GM19193 (cell line): ENCODE measurements at regions not wholly inside any gene's neighbourhood (a gene's known extent, or its start where the extent isn't known, plus 50 kb on each side); places are given as distances from the start of the nearest gene placed in this dataset.

Experiments
- POLR2A ChIP-seq: IDR thresholded peaks from 4 replicates; pipeline ENCODE4 v1.6.1; 2011; ENCODE audit not compliant: insufficient read depth, insufficient read length; ENCODE audit errors: extremely low read depth

DNA sequence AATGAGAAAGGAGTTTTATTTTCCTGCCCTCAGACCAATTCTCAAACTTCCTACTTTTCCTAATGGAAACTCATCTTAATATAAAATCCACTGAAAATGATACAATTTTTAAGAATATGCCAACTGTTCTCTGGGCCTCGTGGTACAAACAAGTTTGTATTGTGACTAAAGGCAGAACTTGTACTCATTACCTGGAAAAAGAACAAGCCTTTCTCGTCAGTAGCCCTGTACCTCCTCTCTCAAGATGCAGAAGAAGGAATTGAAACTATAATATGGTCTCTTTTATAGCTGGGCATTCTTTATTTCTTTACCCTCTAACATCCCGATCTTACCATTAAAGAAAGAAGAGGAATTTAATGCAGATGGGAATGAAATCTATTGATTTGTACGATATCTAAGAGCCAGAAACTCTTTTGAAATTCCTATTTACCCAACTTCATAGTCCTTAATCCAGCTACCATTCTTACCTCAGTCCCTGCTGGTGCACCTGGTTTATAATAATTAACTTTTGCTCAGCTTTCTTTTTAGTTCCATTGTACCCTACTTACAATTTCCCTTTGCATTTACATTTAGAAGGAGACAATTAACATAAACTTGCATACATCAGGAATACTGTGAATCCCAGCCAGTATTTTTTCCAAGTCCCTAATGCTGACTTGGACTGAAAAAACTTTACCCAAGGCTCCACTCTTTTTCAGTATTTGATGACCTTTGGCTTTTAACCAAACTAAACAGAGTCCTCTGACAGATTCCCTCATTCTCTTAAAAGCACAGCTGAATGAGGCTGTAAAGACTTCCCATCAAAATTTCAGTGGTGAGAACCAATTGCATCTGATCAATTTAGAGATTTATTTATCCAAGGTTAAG is 1162.4 kb downstream of the BRINP3 start:
- TF ChIP-seq POLR2A, result no peak

DNA sequence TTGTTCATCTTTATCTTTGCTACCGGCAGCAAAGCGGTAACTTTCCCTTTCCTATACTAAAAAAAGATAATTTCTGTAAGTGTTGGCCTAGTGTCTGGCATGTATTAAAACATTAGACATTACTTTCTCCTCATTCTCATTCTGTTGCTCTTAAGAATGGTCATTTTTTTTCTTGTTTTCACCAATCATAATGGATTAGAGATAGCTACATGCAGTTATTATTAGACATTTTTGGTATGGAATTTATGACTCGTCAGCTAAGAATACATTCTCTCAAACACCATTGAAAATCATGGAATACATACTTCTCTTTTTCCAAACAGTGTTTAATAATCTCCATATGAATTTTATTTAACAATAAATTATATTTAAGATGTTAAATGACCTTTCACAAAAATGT is 1154.6 kb downstream of the BRINP3 start:
- no peak for TF ChIP-seq POLR2A

DNA sequence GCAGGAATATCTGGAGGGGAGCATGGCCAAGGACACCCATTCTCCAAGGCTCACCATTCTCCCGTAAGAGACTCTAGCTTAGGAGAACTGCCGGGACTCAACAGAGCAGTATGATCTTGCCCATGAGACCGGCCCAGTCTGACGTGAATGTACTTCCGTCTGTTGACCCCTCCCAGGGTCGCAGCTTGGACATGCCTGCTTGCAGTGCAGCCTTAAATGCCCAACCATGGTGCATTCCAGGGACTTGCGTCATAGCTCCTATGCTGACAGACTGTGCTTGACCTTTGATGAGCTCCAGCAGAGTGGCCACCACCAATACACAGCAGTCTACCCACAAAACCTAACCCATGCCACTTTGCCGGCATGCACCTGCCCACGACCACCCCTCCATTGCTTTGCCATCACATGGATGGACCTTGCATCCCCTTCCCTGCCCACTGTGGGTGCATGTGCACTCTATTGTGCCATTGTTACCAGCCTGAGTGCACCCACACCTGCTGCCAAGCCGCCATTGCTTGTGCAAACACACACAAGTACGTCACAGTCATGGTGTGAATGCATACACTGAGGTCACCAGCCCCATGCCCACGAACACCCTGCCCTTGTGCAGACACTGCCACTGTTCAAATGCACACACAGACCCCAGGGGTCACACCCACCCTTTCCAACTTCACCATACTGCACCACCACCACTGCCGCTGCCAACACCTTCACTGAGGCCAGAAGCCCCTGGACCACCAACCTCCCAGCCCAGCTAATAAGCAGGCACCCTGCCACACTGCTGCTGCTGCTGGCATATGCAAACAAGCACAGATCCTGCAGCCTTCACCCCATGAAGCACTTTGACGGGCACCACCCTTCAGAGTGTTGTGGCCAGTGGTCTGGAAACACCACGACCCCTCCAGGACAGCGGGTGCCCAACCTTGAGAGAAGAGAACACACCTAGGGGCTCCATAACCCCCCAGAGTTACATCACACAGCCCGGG is 1141.3 kb downstream of the BRINP3 start:
- TF ChIP-seq POLR2A, result no peak

- TF ChIP-seq POLR2A, result no peak
Observed at GRCh38 chr1:189349607-189350006, 1128.1 kb downstream of the BRINP3 start.

GRCh38 chr1:189350983-189351616 is 1126.6 kb downstream of the BRINP3 start:
- TF ChIP-seq POLR2A, result no peak

- TF ChIP-seq POLR2A, result no peak
Observed at GRCh38 chr1:189351960-189352359, 1125.7 kb downstream of the BRINP3 start.

DNA sequence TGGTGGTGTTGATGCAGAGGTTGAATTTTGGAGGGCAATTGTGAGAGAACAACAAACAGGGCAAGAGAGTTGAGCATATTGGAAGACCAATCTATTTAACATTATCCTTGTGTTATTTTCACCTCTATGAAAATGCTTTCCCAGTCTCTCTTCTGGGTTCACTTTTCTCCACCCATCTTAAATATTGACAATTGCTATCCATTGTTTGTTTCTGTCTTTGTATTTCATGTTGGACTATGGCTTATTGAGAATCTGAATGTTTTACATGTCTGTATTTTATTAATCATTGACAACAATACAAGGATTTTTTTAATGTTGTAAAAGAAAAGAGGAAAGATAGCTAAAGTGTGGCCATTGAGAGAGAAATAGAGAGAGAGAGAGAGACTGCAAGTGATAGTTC is 1121.5 kb downstream of the BRINP3 start:
- no peak for TF ChIP-seq POLR2A

- TF ChIP-seq POLR2A, result no peak
Observed at GRCh38 chr1:189357317-189357716, 1120.3 kb downstream of the BRINP3 start.

GRCh38 chr1:189369612-189370011 is 1108.1 kb downstream of the BRINP3 start:
- TF ChIP-seq POLR2A, result no peak

DNA sequence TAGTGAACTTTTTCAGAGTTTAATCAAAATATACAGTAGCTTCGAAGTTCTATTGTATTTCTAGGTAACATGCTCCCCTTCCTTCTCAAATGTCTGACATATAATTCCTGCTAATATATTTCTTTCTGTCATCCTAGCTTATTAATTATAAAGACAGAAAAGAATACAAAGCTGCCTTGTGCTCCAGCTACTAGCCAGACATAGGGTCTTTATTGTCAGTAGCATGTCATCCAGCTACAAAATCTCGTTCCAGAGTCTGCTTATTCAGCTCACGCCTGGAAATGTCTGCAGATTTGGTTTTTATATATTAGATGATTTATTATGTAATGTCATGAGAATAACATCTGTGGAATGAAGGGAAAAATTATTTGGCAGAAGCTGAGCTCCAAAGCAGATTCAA is 1102.8 kb downstream of the BRINP3 start:
- TF ChIP-seq POLR2A, result no peak

- TF ChIP-seq POLR2A, result no peak
Observed at GRCh38 chr1:189405419-189405818, 1072.2 kb downstream of the BRINP3 start.

DNA sequence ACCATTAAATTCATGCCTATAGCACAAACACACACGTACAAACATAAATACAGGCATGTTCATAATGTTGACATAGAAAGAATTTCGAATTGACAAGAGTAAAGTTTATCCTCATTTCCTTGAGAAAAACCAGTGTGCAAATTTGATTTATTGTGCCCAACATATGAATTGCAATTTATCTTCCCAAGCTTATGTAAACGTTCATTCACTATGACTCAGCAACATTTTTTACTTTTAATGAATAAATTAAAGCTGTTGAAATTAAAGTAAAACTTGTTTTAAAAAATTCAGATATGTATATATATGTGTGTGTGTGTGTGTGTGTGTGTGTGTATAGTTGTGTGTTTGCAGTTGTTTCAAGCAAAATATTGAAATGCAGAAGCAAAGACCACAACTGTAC is 1067.9 kb downstream of the BRINP3 start:
- no peak for TF ChIP-seq POLR2A

DNA sequence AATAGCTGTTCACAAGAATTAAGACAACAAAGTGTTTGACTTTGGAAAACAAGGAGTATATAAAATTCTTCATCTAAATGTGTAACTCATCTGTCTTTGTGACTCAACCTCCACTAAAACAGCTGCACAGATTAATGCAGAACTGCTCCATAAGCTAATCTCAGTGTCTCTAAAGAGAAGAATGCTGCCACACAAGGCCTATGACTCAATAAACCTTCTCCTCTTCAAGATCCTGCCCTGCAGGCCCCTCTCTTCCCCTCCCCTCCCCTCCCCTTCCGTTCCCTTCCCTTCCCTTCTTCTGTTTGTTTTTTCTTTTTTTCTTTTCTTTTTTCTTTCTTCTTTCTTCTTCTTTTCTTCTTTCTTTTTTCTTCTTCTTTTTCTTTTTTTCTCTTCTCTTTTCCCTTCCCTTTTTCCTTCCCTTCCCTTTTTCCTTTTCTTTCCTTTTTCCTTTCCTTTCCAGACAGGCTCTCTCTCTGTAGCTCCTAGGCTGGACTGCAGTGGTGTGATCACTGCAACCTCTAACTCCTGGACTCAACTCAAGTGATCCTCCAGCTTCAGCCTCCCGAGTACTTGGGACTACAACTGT is 1052.8 kb downstream of the BRINP3 start:
- TF ChIP-seq POLR2A, result no peak

- no peak for TF ChIP-seq POLR2A
Observed at GRCh38 chr1:189429610-189430009, 1048.1 kb downstream of the BRINP3 start.

DNA sequence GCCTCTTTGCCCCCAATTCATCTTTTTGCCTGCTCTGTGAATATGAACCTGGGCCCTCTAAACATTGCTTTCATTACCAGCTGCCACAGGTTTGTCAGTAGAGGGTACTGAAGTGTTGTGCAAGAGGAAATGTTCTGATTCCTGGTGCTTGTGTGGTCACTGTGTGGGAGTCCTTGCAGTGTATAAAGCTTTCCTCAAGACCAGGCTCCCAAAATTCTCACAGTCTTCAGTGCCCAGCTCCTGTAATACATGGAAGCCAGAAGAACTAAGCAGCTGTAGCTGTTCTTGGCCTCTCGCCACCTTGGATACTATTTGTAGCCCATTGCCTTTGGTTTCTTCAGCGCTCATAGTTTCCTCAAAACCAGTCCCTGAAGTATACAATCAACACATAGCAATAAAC is 1046.2 kb downstream of the BRINP3 start:
- TF ChIP-seq POLR2A, result no peak

DNA sequence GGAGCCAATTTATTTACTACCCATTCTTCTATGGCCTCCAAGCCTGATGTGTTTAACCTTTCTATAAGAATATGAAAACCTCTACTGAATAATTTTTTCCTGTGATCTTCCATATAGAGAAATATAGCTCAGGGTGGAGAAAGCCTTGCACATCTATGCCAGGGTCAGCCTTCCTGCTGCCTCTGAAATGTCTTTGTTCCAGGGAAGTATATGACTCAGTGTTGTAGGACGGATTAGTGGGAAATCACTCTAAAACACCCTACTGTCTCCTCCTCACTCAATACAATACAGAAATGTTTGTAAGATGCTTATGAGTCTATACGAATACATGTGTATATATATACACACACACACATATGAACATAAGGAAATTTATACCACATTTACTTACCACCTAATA is 1044.9 kb downstream of the BRINP3 start:
- TF ChIP-seq POLR2A, result no peak

- no peak for TF ChIP-seq POLR2A
Observed at GRCh38 chr1:189434461-189434860, 1043.2 kb downstream of the BRINP3 start.
